GM10248 (cell line): ENCODE measurements at regions not wholly inside any gene's neighbourhood (a gene's known extent, or its start where the extent isn't known, plus 50 kb on each side); places are given as distances from the start of the nearest gene placed in this dataset.

Experiments used
- CTCF ChIA-PET: fragments of 300-600 bp; sonication (Branson Sonifier 250); formaldehyde crosslinking; extraction: SDS; loops from one replicate; lab custom pipeline; 2021; ENCODE audit warnings: antibody characterized with exemption; lab: Yijun Ruan, JAX
- POLR2A ChIA-PET: fragments of 350-650 bp; sonication (Branson Sonifier 250); formaldehyde crosslinking; extraction: SDS; loops from one replicate; lab custom pipeline; 2020; ENCODE audit warnings: antibody characterized with exemption; lab: Yijun Ruan, JAX
- DNase-seq: peaks from one replicate; pipeline ENCODE4 v3.0.0; 2012; ENCODE audit errors: extremely low spot score
- CTCF ChIP-seq: IDR thresholded peaks from 2 replicates; pipeline ENCODE4 v1.5.1; 2012; ENCODE audit warnings: mild to moderate bottlenecking, low read depth; ENCODE audit errors: extremely low read depth, missing control alignments, control extremely low read depth

- CTCF ChIA-PET: no interaction called here
- DNase-seq: no peak
- POLR2A ChIA-PET: no interaction called here
- TF ChIP-seq CTCF: no peak
Measured at GRCh38 chr11:127926721-127927120, 660.6 kb downstream of the ETS1 start.

GRCh38 chr11:127925475-127925874 is 661.9 kb downstream of the ETS1 start:
- DNase-seq: no peak
- ChIA-PET POLR2A (no interaction called here), CTCF (no interaction called here)
- TF ChIP-seq CTCF: no peak

- TF ChIP-seq CTCF: no peak
- ChIA-PET CTCF (interaction anchor here (1.3 kb wide), 1 partner anchor 11 kb away, joined by 4 read pairs; no protein-coding TSS in a partner anchor), POLR2A (no interaction called here)
- no peak for DNase-seq
Measured at GRCh38 chr11:127919206-127920000, 668.0 kb downstream of the ETS1 start.

GRCh38 chr11:127902382-127902781 is 685.0 kb downstream of the ETS1 start:
- DNase-seq: no peak
- no peak for TF ChIP-seq CTCF
- POLR2A ChIA-PET: no interaction called here
- CTCF ChIA-PET: no interaction called here

GRCh38 chr11:127898422-127899365 is 688.7 kb downstream of the ETS1 start:
- no peak for TF ChIP-seq CTCF
- ChIA-PET POLR2A (no interaction called here), CTCF (interaction anchor here (0.7 to 1.8 kb wide), 3 partner anchors 15 to 55 kb away, joined by 3 to 5 read pairs (median 4); no protein-coding TSS in a partner anchor)
- DNase-seq: no peak

GRCh38 chr11:127895776-127896175 is 691.6 kb downstream of the ETS1 start:
- ChIA-PET CTCF (no interaction called here), POLR2A (no interaction called here)
- TF ChIP-seq CTCF: no peak

More at GRCh38 chr11:127895776-127896175, 691.6 kb downstream of the ETS1 start:
- DNase-seq: no peak
